SK-N-SH (cell line): ENCODE measurements at regions not wholly inside any gene's neighbourhood (a gene's known extent, or its start where the extent isn't known, plus 50 kb on each side); places are given as distances from the start of the nearest gene placed in this dataset.

Source experiments
- CTCF ChIA-PET: fragments of 300-600, 350-600 bp; formaldehyde crosslinking; extraction: SDS; loops from one replicate; lab custom pipeline; 2021; lab: Yijun Ruan, JAX
- POLR2A ChIA-PET: fragments of 350-600 bp; sonication (Branson Sonifier 250); formaldehyde crosslinking; extraction: SDS; loops from one replicate; lab custom pipeline; 2020; ENCODE audit warnings: antibody characterized with exemption, inconsistent platforms; lab: Yijun Ruan, JAX
- DNase-seq: peaks from one replicate; pipeline ENCODE4 v3.0.0; 2012
- H2AFZ ChIP-seq: fragments of 200-600 bp; sonication (generic); 2 replicates; pipeline ENCODE4 v1.8.1; 2016; ENCODE audit warnings: antibody characterized with exemption, mild to moderate bottlenecking, low read depth
- H3F3A ChIP-seq: fragments of 200-600 bp; sonication (generic); replicated peaks from 2 replicates; pipeline ENCODE3; 2016; ENCODE audit warnings: antibody characterized with exemption, mild to moderate bottlenecking; ENCODE audit not compliant: insufficient read depth
- H3K27ac ChIP-seq, 2 experiments: fragments of 200-500 bp in 1 of 2; fragments of 200-600 bp in 1 of 2; sonication (Bioruptor generic) in 1 of 2; sonication (generic), shearing (Covaris generic) in 1 of 2; 2 replicates each; pipeline versions ENCODE4 v1.5.1 to v1.6.1; 2014 to 2016; ENCODE audit warnings: low read depth in 2 of 2, inconsistent platforms in 1 of 2, low read length in 1 of 2, mild to moderate bottlenecking in 1 of 2, mixed read lengths in 1 of 2
- H3K27me3 ChIP-seq: fragments of 200-600 bp; sonication (generic), shearing (Covaris generic); 2 replicates; pipeline ENCODE4 v1.6.1; 2016; ENCODE audit warnings: mixed run types; ENCODE audit not compliant: insufficient read depth
- H3K36me3 ChIP-seq, 2 experiments: fragments of 200-500 bp in 1 of 2; fragments of 200-600 bp in 1 of 2; sonication (Bioruptor generic) in 1 of 2; sonication (generic) in 1 of 2; replicated peaks in 1 of 2; 2 replicates each; pipeline versions ENCODE3 to v1.5.1; 2014 to 2016; ENCODE audit warnings: low read length in 1 of 2, mild to moderate bottlenecking in 1 of 2; ENCODE audit not compliant: insufficient read depth in 2 of 2, control insufficient read depth in 1 of 2
- H3K4me1 ChIP-seq, 2 experiments: fragments of 200-500 bp in 1 of 2; fragments of 200-600 bp in 1 of 2; sonication (Bioruptor generic) in 1 of 2; sonication (generic), shearing (Covaris generic) in 1 of 2; 2 replicates each; pipeline versions ENCODE4 v1.5.1 to v1.6.1; 2014 to 2016; ENCODE audit warnings: low read depth in 1 of 2, low read length in 1 of 2, mixed run types in 1 of 2; ENCODE audit not compliant: insufficient read depth in 2 of 2, control insufficient read depth in 1 of 2
- H3K4me2 ChIP-seq: fragments of 200-600 bp; sonication (generic), shearing (Covaris generic); 2 replicates; pipeline ENCODE4 v1.6.1; 2017; ENCODE audit warnings: mixed run types
- H3K4me3 ChIP-seq, 2 experiments: fragments of 200-500 bp in 1 of 2; fragments of 200-600 bp in 1 of 2; sonication (Bioruptor generic) in 1 of 2; sonication (generic), shearing (Covaris generic) in 1 of 2; 2 replicates each; pipeline versions ENCODE4 v1.5.1 to v1.8.1; 2014 to 2016; ENCODE audit warnings: low read depth in 2 of 2, inconsistent platforms in 1 of 2, low read length in 1 of 2, mild to moderate bottlenecking in 1 of 2, mixed read lengths in 1 of 2, moderate library complexity in 1 of 2
- H3K79me2 ChIP-seq: fragments of 200-600 bp; sonication (generic); 2 replicates; pipeline ENCODE4 v1.8.1; 2017; ENCODE audit warnings: mild to moderate bottlenecking; ENCODE audit not compliant: insufficient read depth
- H3K9ac ChIP-seq: fragments of 200-600 bp; sonication (generic); 2 replicates; pipeline ENCODE4 v1.6.1; 2017; ENCODE audit warnings: mixed run types
- H3K9me2 ChIP-seq: fragments of 200-600 bp; sonication (generic); 2 replicates; pipeline ENCODE4 v1.6.1; 2017; ENCODE audit warnings: mixed run types
- H3K9me3 ChIP-seq: fragments of 200-600 bp; sonication (generic); 2 replicates; pipeline ENCODE4 v1.6.1; 2017; ENCODE audit warnings: mixed run types, mild to moderate bottlenecking, moderate library complexity
- H4K20me1 ChIP-seq: fragments of 200-600 bp; sonication (generic); 2 replicates; pipeline ENCODE4 v1.6.1; 2017; ENCODE audit warnings: mild to moderate bottlenecking, mixed run types; ENCODE audit not compliant: insufficient read depth
- CHD2 ChIP-seq: fragments of 150-350 bp; IDR thresholded peaks from 2 replicates; pipeline ENCODE4 v1.6.1; 2018; ENCODE audit warnings: low read length; ENCODE audit not compliant: partially characterized antibody
- CTCF ChIP-seq: fragments of 200-600 bp; sonication (generic); IDR thresholded peaks from 2 replicates; pipeline ENCODE4 v1.6.1; 2017; ENCODE audit warnings: antibody characterized with exemption, mild to moderate bottlenecking, moderate library complexity
- ELF1 ChIP-seq: IDR thresholded peaks from 2 replicates; pipeline ENCODE4 v1.4.0; 2012
- EP300 ChIP-seq, 2 experiments: IDR thresholded peaks; 2 replicates each; pipeline versions ENCODE4 v1.4.0 to v1.6.1; 2012; ENCODE audit warnings: borderline replicate concordance in 1 of 2, low read depth in 1 of 2, low read length in 1 of 2
- GABPA ChIP-seq: IDR thresholded peaks from 2 replicates; pipeline ENCODE4 v1.4.0; 2012; ENCODE audit warnings: low read depth, mild to moderate bottlenecking
- GATA2 ChIP-seq: sonication (generic); formaldehyde crosslinking; IDR thresholded peaks from 2 replicates; pipeline ENCODE4 v1.5.0; 2020; ENCODE audit warnings: mild to moderate bottlenecking, missing genetic modification reagents
- IRF3 ChIP-seq: fragments of 150-350 bp; IDR thresholded peaks from 2 replicates; pipeline ENCODE4 v1.6.1; 2016; ENCODE audit warnings: mild to moderate bottlenecking, low read depth, low read length
- JUND ChIP-seq: IDR thresholded peaks from 2 replicates; pipeline ENCODE4 v1.4.0; 2012
- MAX ChIP-seq: IDR thresholded peaks from 2 replicates; pipeline ENCODE4 v1.4.0; 2012; ENCODE audit warnings: low read depth
- MXI1 ChIP-seq: IDR thresholded peaks from 2 replicates; pipeline ENCODE4 v1.6.1; 2012; ENCODE audit warnings: mild to moderate bottlenecking, low read depth, low read length, improper control_type of control experiment
- NRF1 ChIP-seq: IDR thresholded peaks from 2 replicates; pipeline ENCODE4 v1.6.1; 2012; ENCODE audit warnings: low read depth, mild to moderate bottlenecking, low read length
- PBX3 ChIP-seq: IDR thresholded peaks from 2 replicates; pipeline ENCODE4; 2012
- POLR2AphosphoS5 ChIP-seq: IDR thresholded peaks from 2 replicates; pipeline ENCODE4 v1.6.1; 2012; ENCODE audit warnings: low read depth, low read length
- RAD21 ChIP-seq: IDR thresholded peaks from 2 replicates; pipeline ENCODE4 v1.6.1; 2012; ENCODE audit warnings: mild to moderate bottlenecking, low read length
- RCOR1 ChIP-seq: fragments of 150-350 bp; IDR thresholded peaks from 2 replicates; pipeline ENCODE4 v1.6.1; 2017; ENCODE audit warnings: antibody characterized with exemption, low read length
- RFX5 ChIP-seq: IDR thresholded peaks from 2 replicates; pipeline ENCODE4 v1.6.1; 2012; ENCODE audit warnings: mild to moderate bottlenecking, improper control_type of control experiment, low read length
- RXRA ChIP-seq: IDR thresholded peaks from 2 replicates; pipeline ENCODE4 v1.4.0; 2012; ENCODE audit warnings: low read depth, mild to moderate bottlenecking, borderline replicate concordance
- TEAD4 ChIP-seq: IDR thresholded peaks from 2 replicates; pipeline ENCODE4 v1.4.0; 2012; ENCODE audit warnings: mild to moderate bottlenecking, borderline replicate concordance; ENCODE audit not compliant: insufficient read depth
- USF1 ChIP-seq: IDR thresholded peaks from 2 replicates; pipeline ENCODE4 v1.4.0; 2012; ENCODE audit warnings: low read depth, borderline replicate concordance
- USF2 ChIP-seq: fragments of 150-350 bp; IDR thresholded peaks from 2 replicates; pipeline ENCODE4 v1.6.1; 2017; ENCODE audit warnings: antibody characterized with exemption, low read length, low read depth, borderline replicate concordance
- YY1 ChIP-seq: IDR thresholded peaks from 2 replicates; pipeline ENCODE4 v1.4.0; 2012; ENCODE audit warnings: low read depth, mild to moderate bottlenecking
- WGBS: methylation state at CpG from one replicate; pipeline ENCODE4 v1.1.6; 2017; ENCODE audit warnings: low lambda C conversion rate; 5-methylcytosine and 5-hydroxymethylcytosine counted together

GRCh38 chr6:153436351-153436750 lies 305.3 kb upstream of the RGS17 start:
- Histone ChIP-seq H3K9ac (no peak overlapping the region), H3K4me3 (no peak overlapping the region), H3K9me2 (no peaks in the 10 kb centered on the region), H3K36me3 (no peaks in the 10 kb centered on the region), H3F3A (no peaks in the 10 kb centered on the region), H3K79me2 (no peaks in the 10 kb centered on the region)
- CTCF ChIA-PET, result no interaction called here
- no peak for TF ChIP-seq RFX5
- no peak for TF ChIP-seq RAD21
- TF ChIP-seq MXI1, result no peak
- no peak for TF ChIP-seq USF2
- no peak for TF ChIP-seq IRF3
- no peak for TF ChIP-seq JUND
- TF ChIP-seq POLR2AphosphoS5, result no peak
- no peak for TF ChIP-seq RXRA
- no peak for TF ChIP-seq ELF1
- TF ChIP-seq, all 33 proteins: peak for 0
- Histone ChIP-seq H3K9me3 (no peaks in the 10 kb centered on the region), H2AFZ (no peak overlapping the region), H3K4me1 (no peaks in the 10 kb centered on the region), H3K27ac (no peak overlapping the region), H3K27me3 (no peaks in the 10 kb centered on the region), H3K4me2 (no peak overlapping the region), H4K20me1 (no peaks in the 10 kb centered on the region)
- POLR2A ChIA-PET, result no interaction called here
- WGBS, result 52% methylated on average over 5 of the region's 5 CpGs
- DNase-seq, result no peak

GRCh38 chr6:153435787-153436186 lies 304.7 kb upstream of the RGS17 start:
- CTCF ChIA-PET, result no interaction called here
- TF ChIP-seq NRF1 (no peak), CHD2 (no peak), GABPA (no peak), CTCF (no peak), MAX (no peak), RCOR1 (no peak), USF2 (no peak), TEAD4 (no peak), GATA2 (CRISPR knock-in tag) (no peak), USF1 (no peak), ELF1 (no peak), POLR2AphosphoS5 (no peak), EP300 (IDR thresholded peaks at IDR 0.05; ENCODE audit: borderline replicate concordance in 1 of 2, low read depth in 1 of 2, low read length in 1 of 2) (no peak), YY1 (no peak), PBX3 (no peak), RFX5 (no peak)
- no peak overlapping the region for H3K9ac ChIP-seq
- DNase-seq, result no peak
- H3K27me3 ChIP-seq, result no peaks in the 10 kb centered on the region
- no peaks in the 10 kb centered on the region; the same call in 1 of the 2 replicates for H3K9me3 ChIP-seq
- H3K36me3 ChIP-seq, result no peaks in the 10 kb centered on the region
- POLR2A ChIA-PET, result no interaction called here
- H2AFZ ChIP-seq, result no peak overlapping the region
- no peaks in the 10 kb centered on the region for H4K20me1 ChIP-seq
- no peaks in the 10 kb centered on the region for H3F3A ChIP-seq
- no peaks in the 10 kb centered on the region for H3K79me2 ChIP-seq
- no peak overlapping the region for H3K4me2 ChIP-seq
- H3K27ac ChIP-seq, result no peak overlapping the region
- no peak overlapping the region for H3K4me3 ChIP-seq
- no peaks in the 10 kb centered on the region for H3K4me1 ChIP-seq
- H3K9me2 ChIP-seq, result no peaks in the 10 kb centered on the region
